ENCODE measurements at regions not wholly inside any gene's neighbourhood (a gene's known extent, or its start where the extent isn't known, plus 50 kb on each side); places are given as distances from the start of the nearest gene placed in this dataset.

DNA sequence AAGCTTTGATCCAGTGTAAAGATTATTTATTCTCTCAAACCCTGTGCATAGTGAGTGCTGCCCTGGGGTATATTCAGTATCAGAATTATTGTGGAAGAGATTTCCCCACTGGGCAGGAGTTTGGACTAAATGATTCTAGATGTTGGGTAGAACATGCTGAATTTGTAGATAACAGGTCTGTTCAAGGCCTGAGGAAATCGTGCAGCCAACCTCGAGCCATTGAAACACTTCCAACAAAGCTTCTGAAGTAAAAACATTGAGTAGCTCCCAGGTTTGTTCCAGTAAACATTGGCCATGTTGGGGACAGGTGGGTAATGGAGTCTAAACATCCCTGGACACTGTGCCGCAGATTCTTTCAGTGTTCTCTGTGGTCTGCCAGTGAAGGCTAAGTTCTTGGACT, 87.5 kb downstream of the LLPH start:
- DNase-seq = no peak

- DNase-seq = no peak
These were observed 88.7 kb downstream of the LLPH start for GRCh38 chr12:66041651-66042363.

DNA sequence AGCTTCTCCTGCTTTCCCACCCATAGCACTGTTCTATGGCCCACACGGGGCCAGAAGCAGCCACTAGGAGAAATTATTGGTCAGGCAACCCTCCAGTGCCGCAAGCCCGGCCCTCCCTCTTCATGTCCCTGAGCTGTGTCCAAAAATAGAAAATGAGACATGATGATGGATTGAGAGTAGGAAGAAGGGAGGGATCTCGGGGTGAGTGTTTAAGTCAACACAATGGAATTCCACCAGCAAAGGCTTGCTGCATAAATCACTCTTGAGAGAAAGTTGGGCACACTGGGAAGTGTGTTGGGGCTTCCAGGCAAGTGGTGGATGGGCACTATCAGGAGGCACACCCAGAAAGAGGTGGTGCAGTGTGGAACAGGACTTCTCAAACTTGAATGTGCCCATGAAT, 94.2 kb downstream of the LLPH start:
- peak; percentile 94 for DNase-seq

- peak; percentile 42 for DNase-seq
These were observed 95.1 kb downstream of the LLPH start for GRCh38 chr12:66035288-66035966.

- DNase-seq = no peak
These were observed 97.4 kb downstream of the LLPH start for GRCh38 chr12:66033151-66033550.

DNA sequence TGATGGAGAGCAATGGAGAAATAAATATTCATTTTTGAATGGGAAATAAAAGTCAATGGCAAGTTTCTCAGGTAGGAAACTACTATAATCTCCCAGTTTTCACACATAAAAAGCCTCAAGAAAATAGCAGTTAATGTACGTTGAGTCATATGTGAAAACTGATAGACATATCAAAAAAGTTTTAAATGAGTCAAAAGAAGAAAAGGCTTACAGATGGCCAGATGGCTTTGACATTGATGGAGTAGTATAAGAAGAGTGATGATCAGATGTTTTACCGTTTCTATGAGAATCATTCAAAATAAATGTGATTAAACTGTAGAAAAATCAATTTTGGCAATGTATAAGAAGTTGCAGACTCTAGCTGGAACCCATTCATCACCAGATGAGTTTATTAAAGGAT, 97.8 kb downstream of the LLPH start:
- DNase-seq = no peak

DNA sequence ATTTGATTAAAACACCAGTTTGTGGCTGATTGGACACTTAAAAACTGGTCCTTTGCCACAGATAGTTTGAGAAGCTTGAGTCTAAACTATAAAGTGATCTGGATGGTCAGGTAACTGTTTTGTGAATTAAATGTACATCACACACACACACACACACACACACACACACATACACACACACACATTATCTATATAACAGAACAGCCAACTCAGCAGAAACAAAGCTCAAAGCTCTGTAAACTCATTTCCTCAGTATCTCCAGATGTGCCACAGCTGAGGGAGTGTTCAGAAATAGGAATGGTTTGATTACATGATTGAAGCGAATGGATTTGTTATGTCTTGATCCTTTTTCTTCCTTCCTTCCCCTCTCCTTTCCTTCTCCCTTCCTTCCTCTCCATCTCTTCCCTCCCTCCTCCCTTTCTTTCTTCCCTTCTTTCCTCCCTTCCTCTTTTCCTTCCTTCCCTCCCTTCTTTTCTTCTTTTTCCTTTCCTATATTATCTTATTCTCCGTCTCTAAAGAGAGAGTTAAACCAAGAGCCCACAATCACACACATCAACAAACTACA, 100.3 kb downstream of the LLPH start:
- DNase-seq = no peak

- no peak for DNase-seq
These were observed 102.2 kb downstream of the LLPH start for GRCh38 chr12:66028390-66028789.

DNA sequence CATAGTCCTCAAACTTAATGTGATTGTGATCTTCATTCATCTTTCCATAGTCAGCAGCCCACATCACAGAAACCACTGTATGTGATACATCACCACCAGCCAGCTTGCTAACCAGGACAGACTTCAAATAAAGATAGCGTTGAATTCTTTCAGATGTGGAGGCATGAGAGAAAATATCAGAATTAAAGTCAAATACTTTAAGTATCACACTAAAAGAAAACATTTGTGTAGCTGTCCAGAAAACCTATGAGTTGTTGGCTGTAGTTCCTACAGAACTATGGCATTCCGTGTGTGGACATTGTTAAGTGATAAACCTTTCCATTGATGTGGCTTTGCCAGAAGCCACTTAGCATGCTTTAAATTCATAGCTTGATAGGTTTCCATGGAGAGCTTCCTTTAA, 105.1 kb downstream of the LLPH start:
- no peak for DNase-seq

- DNase-seq = no peak
These were observed 105.6 kb downstream of the LLPH start for GRCh38 chr12:66024949-66025348.

- no peak for DNase-seq
These were observed 110.1 kb downstream of the LLPH start for GRCh38 chr12:66020481-66020880.

DNA sequence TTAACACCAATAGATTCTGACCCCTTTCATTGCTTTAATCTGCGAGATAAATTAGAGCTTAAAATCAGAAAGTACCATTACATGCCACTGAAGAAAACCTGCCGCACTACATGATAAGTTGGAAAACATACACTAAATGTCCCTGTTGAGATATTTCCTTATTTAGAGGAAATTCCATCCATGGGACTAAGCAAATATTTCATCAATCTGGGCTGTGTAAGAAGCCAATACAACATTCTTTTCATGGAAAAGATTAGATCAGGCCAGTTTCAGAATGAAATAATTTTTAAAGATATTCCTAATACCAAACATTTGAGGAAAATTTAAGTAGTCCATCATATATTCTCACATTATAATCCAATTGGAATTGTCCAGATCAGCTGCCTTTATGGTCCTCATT, 112.8 kb downstream of the LLPH start:
- no peak for DNase-seq
